GM18951 (cell line): ENCODE measurements at regions not wholly inside any gene's neighbourhood (a gene's known extent, or its start where the extent isn't known, plus 50 kb on each side); places are given as distances from the start of the nearest gene placed in this dataset.
"Not testable (repeated sequence)": the region's sequence is repeated elsewhere in the genome, so short reads cannot be mapped to it uniquely, and the experiment has no call there.

Experiments
- POLR2A ChIP-seq: IDR thresholded peaks from 4 replicates; pipeline ENCODE4 v1.6.1; 2011; ENCODE audit warnings: mild to moderate bottlenecking; ENCODE audit not compliant: insufficient read length, insufficient read depth; ENCODE audit errors: extremely low read depth
- in situ Hi-C: fragments of 300-500 bp; cut with MboI; formaldehyde crosslinking; loops from one replicate; pipeline ENCODE4 v1.12.0; 2022; ENCODE audit warnings: low sequenced_read_pairs, mixed read lengths, inconsistent platforms; ENCODE audit not compliant: unreplicated experiment

DNA sequence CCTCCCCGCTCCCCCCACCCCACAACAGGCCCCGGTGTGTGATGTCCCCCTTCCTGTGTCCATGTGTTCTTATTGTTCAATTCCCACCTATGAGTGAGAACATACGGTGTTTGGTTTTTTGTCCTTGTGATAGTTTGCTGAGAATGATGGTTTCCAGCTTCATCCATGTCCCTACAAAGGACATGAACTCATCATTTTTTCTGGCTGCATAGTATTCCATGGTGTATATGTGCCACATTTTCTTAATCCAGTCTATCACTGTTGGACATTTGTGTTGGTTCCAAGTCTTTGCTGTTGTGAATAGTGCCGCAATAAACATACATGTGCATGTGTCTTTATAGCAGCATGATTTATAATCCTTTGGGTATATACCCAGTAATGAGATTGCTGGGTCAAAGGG lies 104.3 kb downstream of the MTPN start:
- in situ Hi-C loops, result not testable (repeated sequence)

- no peak for TF ChIP-seq POLR2A
- in situ Hi-C loops, result no loop called here
Measured at GRCh38 chr7:135862586-135863340, 114.2 kb upstream of the FAM180A start.

DNA sequence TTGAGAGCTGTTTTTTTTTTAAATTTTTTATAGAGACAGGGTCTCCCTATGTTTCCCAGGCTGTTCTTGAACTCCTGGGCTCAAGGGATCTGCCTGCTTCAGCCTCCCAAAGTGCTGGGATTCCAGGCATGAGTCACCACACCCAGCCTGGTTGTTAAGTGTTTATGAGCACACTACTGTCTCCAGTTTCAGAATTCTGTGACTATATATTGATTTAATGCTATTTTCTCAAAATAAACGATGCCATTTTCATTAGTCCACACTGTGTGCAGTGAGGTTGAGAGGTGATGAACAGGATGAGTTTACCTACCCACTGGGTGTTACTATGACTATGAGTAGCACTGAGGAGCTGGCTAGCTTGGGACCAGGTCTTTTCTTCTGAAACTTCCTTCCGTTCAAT lies 110.9 kb upstream of the FAM180A start:
- TF ChIP-seq POLR2A, result no peak
- in situ Hi-C loops, result no loop called here

DNA sequence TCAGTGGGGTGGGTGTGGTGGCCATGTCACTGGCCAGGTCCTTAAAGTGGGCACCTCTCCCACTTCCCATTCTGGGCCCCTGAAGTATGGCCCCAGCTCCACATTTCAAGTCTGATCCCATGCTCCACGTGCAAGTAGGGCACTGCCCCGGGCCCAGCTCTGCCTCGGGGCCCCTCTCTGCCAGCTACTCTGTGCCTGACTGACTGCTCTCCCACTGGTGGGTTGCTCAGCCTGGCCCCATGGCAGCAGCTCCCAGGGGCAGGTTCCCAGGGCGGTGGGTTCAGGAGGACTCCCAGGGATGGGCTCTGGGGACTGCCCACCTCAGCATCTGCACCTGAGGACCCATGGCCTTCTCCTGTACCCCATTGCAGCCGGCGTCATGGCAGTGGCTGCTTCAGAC lies 110.2 kb upstream of the FAM180A start:
- in situ Hi-C loops, result no loop called here
- TF ChIP-seq POLR2A, result no peak

GRCh38 chr7:135858379-135858778 lies 109.8 kb upstream of the FAM180A start:
- TF ChIP-seq POLR2A, result no peak
- in situ Hi-C loops, result no loop called here

DNA sequence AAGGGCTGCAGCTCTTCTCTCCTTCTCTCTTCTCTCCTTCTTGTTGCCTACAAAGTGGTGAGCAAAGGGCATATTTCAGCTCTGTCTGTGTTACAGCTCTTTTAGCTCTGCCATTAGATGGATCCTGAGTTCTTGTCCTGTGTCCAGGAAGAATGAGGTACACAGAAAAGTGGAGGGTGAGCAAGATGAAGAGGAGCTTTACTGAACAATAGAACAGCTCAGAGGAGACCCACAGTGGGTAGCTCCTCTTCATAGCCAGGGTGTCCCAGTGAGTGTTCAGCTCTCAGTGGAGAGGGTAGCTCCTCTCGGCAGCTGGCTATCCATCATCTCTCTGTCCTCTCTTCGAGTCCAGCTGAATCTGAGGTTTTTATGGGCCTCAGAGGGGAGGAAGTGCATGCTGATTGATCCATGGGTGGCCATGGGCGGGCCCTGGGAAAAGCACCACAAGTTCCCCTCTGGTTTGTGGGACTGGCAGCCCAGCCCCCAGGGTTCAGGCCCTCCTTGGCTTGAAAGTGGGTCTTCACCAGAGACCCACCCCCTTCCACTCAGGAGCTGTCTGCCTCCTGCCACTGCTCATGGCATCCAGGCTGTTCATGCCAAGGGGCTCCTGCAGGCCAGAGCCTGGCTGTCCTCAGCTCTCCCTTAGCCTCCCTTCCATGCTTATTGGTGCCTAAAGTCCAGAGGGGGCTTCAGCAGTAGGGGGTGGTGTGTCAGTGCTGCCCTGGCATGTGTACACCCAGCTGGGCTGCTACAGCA lies 109.1 kb upstream of the FAM180A start:
- no peak for TF ChIP-seq POLR2A
- in situ Hi-C loops, result no loop called here

GRCh38 chr7:135856356-135857144 lies 107.9 kb upstream of the FAM180A start:
- in situ Hi-C loops, result no loop called here
- TF ChIP-seq POLR2A, result no peak

DNA sequence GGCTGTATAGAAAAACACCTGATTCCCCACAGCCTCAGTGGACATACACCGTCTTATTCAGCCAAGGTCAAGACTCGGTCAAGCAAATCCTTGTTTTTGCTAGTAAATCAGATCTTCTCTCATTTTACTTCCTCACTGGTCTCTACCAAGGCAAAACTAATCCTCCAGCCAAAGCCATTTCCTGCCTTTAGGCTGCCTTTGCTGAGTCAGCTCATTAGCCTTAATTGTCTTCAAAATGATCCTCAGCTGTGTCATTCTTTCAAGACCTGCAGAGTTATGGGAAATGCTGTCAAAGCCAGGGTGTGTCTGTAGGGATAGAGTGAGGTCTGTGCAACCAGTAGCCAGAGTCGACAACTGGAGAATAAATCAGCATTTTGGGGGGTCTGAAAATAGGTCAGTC lies 107.2 kb upstream of the FAM180A start:
- TF ChIP-seq POLR2A, result no peak
- in situ Hi-C loops, result no loop called here

DNA sequence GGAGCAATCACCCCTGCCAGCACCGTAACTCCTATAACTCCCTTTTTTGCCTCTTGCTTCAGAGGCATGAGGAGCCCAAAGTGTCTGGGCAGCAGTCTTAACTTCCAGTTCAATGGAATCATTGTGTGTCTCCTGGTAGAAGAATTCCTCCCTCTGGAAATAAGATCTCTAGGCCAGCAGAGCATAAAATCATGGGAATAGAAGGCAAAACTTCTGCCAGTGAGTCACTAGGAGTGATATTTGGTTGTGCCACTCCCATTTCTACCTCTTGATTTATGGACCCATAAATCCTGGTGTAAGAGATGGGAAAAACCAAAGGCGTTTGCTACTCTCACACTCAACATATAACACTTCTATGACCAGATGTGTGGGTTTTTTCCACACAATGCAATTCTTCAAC lies 104.9 kb upstream of the FAM180A start:
- in situ Hi-C loops, result no loop called here
- no peak for TF ChIP-seq POLR2A

DNA sequence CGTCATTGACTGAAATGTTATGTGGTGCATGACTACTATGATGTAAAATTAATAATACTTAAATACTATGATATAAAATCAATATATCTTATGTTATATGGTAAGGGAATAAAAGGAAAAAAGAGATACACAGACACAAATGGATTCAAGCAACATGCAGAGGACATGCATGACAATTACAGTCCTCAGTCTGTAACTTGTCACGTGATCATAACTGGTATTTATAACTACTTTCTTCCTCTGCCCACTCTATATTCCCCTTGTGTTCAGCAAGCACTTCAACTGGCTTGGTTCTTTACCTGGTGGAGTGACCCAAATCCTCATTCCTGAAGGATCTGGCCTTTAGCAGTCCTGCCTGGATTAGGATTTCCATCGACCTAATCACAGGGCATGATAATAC lies 104.4 kb upstream of the FAM180A start:
- TF ChIP-seq POLR2A, result no peak
- in situ Hi-C loops, result no loop called here

- no peak for TF ChIP-seq POLR2A
- in situ Hi-C loops, result no loop called here
Measured at GRCh38 chr7:135847242-135847641, 98.6 kb upstream of the FAM180A start.

- in situ Hi-C loops, result no loop called here
- TF ChIP-seq POLR2A, result no peak
Measured at GRCh38 chr7:135846339-135846738, 97.7 kb upstream of the FAM180A start.

DNA sequence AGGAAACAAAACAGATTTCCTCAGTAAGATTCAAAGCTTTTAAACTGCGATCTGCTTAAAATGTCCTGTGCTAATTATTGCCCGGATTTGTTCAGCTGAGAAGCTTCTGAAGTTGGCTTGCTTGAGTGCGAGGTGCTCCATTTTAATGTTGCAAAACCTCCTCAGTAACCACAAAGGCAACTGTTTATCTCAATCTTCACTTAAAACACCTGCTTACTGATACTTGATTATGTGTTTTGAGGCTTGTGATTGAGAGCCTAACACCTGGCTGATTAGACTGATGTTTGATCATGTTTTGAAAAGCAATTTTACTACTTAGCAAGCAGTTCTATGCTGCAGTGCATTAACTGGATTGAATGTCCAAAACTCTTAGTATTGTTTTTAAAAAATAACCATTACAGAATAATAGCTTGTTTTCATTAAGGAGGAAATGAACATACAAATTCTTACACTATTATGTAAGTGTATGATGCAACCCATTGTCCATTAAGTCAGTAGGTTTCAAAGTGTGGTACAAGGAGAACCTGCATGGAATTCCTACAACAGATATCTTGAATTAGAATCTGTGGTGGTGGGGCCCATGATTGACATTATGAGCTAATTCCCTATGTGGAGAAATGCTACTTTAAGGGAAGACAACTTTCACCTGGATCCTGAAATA lies 96.9 kb upstream of the FAM180A start:
- no peak for TF ChIP-seq POLR2A
- in situ Hi-C loops, result no loop called here
